GM13977 (cell line): ENCODE measurements at regions not wholly inside any gene's neighbourhood (a gene's known extent, or its start where the extent isn't known, plus 50 kb on each side); places are given as distances from the start of the nearest gene placed in this dataset.

Experiments used
- DNase-seq: peaks from one replicate; pipeline ENCODE4 v3.0.0; 2012; ENCODE audit warnings: low spot score
- in situ Hi-C: fragments of 300-500 bp; cut with MboI; formaldehyde crosslinking; loops from one replicate; pipeline ENCODE4 v1.12.0; 2022; ENCODE audit warnings: low sequenced_read_pairs, low pct_unique_long_range_greater_than_20kb, mixed read lengths, inconsistent platforms; ENCODE audit not compliant: unreplicated experiment
- TF ChIP-seq, protein P1 (sequence below): IDR thresholded peaks from 2 replicates; pipeline ENCODE4 v1.5.1; 2012; ENCODE audit warnings: mild to moderate bottlenecking, control low read depth; ENCODE audit not compliant: insufficient read depth; ENCODE audit errors: extremely low read depth, missing control alignments

DNA sequence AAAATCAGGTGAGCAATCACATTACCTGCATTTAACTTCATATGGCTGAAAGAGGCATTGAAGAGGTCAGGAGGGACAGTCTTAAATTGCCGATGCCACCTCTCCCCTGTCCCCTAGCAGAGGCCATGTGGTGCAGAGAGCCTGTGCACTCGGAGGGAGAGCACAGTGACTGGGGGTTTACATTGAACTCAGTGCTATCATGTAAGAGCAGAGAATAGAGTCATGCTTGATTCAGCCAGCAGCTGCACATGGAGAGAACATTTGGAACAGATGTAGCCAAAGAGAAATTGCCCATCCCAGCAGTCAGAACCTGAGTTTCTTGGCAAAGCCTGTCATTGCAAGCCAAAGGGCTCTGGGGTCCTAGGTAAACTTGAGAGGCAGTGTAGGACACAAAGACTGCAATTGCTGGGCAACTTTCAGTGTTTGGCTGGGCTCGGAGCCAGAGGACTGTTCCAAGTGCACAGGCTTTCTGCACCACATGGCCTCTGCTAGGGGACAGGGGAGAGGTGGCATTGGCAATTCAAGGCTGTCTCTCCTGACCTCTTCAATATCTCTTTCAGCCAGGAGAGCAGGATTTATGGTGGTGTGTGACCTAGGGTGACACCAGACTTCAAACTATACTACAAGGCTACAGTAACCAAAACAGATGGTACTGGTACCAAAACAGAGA lies 267.1 kb downstream of the REEP3 start:
- TF ChIP-seq, protein P1, sequence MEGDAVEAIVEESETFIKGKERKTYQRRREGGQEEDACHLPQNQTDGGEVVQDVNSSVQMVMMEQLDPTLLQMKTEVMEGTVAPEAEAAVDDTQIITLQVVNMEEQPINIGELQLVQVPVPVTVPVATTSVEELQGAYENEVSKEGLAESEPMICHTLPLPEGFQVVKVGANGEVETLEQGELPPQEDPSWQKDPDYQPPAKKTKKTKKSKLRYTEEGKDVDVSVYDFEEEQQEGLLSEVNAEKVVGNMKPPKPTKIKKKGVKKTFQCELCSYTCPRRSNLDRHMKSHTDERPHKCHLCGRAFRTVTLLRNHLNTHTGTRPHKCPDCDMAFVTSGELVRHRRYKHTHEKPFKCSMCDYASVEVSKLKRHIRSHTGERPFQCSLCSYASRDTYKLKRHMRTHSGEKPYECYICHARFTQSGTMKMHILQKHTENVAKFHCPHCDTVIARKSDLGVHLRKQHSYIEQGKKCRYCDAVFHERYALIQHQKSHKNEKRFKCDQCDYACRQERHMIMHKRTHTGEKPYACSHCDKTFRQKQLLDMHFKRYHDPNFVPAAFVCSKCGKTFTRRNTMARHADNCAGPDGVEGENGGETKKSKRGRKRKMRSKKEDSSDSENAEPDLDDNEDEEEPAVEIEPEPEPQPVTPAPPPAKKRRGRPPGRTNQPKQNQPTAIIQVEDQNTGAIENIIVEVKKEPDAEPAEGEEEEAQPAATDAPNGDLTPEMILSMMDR = no peak
- in situ Hi-C loops = no loop called here
- no peak for DNase-seq

DNA sequence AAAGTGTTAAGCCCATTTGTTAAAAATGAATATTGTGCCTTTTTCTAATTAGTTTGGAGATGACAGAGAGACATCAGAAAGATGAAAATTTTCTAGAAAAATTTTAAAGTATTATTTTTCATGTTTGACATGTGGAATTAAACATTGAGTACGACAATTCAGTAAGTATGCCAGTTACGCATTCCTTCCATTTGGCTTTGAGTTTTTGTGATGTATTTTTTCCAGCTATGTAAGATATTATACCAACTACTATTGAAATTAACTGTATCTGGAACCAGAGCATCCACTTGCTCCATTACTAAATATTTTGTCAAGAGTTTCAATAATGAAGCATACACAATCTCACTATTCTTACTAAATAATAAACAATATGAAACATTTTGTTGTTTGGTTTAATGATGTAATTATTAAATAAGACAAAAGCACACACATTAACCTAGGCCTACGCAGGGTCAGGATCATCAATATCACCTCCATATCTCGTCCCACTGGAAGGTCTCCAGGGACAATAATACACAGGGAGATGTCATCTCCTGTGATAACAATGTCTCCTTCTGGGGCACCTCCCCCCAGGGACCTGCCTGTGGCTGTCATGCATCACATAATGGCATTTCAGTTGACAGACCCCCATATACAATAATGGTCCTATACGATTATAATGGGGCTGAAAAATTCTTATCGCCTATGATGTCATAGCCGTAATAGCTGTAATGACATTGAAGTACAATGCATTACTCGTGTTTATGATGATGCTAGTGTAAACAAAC lies 274.1 kb downstream of the REEP3 start:
- DNase-seq = no peak
- in situ Hi-C loops = no loop called here
- TF ChIP-seq, protein P1 = no peak

DNA sequence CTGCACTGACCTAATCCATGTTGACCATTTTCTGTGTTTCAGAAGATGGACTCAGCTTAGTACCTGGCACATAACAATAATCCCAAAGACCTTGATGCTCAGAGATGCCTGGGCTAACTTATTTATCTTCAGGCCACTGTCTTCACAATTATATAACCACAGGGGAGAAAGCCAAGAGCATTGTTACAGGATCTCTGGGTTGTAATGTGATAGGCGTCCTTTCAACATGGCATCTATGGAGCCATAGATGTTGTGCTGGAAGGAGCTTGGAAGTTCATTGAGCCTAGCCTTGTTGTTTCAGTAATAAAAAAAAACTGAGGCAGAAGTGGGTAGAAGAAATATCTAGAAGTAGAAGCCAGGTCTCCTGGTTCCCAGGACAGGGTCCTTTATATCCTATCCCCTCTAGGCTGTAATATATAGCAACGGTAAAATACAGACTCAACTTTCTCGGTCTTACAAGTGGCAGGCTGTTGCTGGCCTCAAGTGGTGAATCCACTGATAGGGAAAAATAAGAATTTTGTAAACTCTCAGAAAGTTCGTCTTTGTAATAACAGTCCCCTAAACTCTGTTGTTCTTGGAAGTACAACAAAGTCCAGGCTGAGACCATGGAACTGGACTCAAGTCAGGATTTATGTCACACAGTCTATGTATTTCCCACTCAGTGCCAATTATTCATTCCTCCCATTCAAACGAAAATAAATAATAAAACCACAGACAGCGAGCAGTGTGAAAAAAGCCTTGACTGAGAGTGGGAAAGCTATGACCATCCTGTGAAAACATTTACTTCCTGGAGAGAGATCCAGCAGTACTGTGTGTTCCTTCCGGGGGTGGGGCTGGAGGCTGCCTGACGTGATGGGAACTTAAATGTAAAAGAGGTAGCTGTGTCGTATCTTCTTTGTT lies 277.6 kb downstream of the REEP3 start:
- TF ChIP-seq, protein P1 = no peak
- in situ Hi-C loops = no loop called here
- DNase-seq = no peak

DNA sequence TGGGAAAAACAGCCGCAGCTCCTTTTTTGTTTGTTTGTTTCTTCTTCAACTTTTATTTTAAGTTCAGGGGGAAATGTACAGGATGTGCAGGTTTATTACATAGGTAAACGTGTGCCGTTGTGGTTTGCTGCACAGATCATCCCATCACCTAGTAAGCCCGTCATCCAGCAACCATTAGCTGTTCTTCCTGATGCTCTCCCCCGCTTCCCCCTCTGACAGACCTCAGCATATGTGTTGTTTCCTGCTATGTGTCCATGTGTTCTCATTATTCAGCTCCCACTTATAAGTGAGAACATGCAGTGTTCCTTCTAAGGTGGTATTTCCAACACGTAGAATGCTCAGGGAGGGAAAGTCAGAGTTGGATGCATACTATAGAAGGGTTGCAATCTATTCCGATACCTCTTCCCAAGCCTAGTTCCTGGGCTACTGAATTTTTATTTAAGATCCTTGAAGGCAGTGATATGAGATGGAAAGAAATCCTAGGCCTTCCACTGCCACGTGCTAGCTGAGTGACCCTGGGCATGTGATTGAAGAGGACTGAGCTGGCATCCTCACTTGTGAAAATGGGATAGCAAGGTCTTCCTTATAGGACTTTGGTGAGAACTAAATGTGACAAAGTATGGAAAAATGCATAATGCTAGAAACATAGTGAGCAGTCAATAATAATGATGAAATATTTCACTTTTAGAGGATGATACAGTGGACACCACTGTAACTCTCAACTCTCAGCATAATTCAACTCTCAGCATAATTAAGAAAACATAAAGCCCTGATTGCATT lies 278.5 kb downstream of the REEP3 start:
- in situ Hi-C loops = no loop called here
- DNase-seq = no peak

DNA sequence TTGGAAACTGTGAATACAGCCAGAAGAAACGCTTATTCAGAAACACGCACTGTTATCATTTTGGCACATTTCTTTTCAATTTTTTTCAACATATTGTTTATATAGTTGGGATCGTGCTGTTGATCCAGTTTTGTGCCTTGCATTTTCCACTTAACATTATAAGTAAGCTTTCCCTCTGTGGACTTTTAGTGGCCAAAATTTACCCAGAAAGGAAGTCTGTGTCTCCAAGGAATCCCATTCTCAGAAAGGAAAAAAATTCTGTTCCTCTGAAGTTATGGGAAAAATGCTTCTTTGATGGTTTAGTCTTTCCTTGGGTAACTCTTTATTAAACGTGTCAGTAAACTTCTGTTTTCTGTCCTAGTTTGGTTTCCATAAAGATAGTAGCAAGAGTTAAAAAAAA lies 280.0 kb downstream of the REEP3 start:
- in situ Hi-C loops = no loop called here

More for the DNA sequence above, 278.5 kb downstream of the REEP3 start:
- TF ChIP-seq, protein P1 = no peak

More for the DNA sequence above, 280.0 kb downstream of the REEP3 start:
- TF ChIP-seq, protein P1 = no peak
- no peak for DNase-seq
